GM12865 (cell line): ENCODE measurements at regions not wholly inside any gene's neighbourhood (a gene's known extent, or its start where the extent isn't known, plus 50 kb on each side); places are given as distances from the start of the nearest gene placed in this dataset.

Source experiments
- DNase-seq: peaks from one replicate; pipeline ENCODE4 v3.0.0; 2010; ENCODE audit warnings: low read depth
- H3K4me3 ChIP-seq: 2 replicates; pipeline ENCODE4 v1.5.1; 2011; ENCODE audit warnings: mild to moderate bottlenecking, low read depth, low read length, control low read depth
- TF ChIP-seq, protein P1 (sequence below): IDR thresholded peaks from 2 replicates; pipeline ENCODE4 v1.5.1; 2011; ENCODE audit warnings: low read length, control low read depth, low read depth, inconsistent platforms; ENCODE audit not compliant: insufficient read depth; ENCODE audit errors: missing control alignments

DNA sequence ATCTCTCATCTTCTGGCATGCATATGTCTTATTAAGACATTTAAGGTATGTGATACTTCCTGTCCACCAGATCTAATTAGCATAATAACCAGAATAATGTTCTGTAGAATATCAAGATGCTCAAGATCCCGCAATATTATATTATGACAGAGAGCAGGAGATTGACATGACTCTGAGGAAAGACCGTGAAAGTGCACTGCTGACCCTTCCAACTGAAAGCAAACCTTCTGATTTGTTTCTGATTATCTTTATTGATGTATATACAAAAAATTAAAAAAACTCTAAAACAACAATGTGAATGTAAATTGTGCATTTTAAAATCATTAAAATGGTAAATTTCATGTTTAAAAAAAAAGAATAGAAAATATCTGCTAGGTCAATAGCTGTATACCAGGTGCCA lies 184.4 kb upstream of the TMEM45B start:
- no peak for DNase-seq
- TF ChIP-seq, protein P1, sequence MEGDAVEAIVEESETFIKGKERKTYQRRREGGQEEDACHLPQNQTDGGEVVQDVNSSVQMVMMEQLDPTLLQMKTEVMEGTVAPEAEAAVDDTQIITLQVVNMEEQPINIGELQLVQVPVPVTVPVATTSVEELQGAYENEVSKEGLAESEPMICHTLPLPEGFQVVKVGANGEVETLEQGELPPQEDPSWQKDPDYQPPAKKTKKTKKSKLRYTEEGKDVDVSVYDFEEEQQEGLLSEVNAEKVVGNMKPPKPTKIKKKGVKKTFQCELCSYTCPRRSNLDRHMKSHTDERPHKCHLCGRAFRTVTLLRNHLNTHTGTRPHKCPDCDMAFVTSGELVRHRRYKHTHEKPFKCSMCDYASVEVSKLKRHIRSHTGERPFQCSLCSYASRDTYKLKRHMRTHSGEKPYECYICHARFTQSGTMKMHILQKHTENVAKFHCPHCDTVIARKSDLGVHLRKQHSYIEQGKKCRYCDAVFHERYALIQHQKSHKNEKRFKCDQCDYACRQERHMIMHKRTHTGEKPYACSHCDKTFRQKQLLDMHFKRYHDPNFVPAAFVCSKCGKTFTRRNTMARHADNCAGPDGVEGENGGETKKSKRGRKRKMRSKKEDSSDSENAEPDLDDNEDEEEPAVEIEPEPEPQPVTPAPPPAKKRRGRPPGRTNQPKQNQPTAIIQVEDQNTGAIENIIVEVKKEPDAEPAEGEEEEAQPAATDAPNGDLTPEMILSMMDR, result no peak
- no peak overlapping the region for H3K4me3 ChIP-seq

DNA sequence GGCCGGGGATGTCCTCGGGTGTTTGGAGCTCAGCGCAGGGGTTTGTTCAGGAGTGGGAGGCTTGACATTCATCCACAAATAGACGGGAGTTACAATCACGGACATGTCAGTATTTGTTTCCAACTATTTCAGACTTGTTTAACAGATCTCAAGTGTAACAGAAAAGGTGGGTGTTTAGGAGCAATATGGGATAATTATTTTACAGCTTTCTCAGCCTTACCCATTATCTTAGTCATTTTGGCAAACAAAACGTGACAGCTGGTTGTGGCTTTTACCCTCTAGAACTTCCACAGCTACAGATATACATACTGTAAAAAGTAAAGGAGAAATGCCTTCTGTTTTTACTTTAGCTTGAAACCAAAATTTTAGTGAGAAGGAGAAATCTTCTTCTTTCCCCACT lies 178.7 kb upstream of the TMEM45B start:
- no peak overlapping the region for H3K4me3 ChIP-seq
- TF ChIP-seq, protein P1, result no peak
- no peak for DNase-seq

DNA sequence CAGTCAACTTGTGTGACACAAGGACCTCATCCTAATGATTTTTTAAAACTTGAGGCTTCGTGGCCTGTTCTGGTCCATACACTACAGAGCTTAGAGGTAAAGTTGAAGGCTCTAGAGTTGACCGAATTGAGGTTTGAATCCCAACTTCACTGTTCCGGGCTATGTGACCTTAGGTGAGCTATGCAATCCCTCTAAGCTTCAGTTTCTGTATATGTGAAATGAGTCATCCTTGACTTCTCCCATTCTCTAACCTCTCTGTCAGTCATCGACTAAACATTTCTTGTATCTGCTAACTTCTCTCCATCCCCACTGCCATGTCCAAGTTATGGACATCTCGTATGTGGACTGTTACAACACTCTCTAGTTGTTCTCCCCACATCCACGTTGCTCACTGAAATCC lies 178.2 kb upstream of the TMEM45B start:
- H3K4me3 ChIP-seq, result no peak overlapping the region
- TF ChIP-seq, protein P1, result no peak
- DNase-seq, result no peak

DNA sequence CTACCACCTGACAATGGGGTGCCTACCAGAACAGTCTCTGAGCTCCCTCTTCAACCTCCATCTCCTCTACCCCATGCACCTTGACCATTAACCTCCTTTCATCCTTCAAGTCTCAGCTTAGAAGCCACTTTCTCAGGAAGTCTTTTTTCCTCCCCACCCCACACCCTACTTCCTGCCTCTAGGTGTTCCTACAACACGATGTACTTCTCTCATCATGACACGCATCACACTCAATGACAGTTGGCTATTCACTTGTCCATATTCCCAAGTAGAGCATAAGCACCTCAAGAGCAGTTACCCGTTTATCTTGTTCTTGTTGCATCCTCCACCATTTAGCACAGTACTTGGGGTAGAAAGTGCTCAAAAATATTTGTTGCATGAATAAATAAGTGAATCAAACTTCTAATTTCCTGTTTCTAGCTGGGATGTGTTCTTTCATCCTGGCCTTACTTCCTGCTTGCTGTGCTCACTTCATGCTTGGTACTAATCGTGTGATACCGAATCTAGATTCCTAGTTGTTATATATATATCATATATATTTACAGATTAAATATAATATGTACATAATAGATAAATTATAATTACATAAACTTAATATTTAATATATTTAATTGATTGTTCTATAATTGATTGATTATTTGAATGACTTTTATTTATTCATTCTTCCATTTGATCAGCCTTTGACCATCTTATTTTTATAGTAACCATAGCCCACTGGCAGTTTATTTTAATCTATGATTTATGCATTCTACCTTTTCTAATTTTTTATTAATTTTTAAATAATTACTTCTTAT lies 177.5 kb upstream of the TMEM45B start:
- no peak for DNase-seq
- no peak overlapping the region for H3K4me3 ChIP-seq
- TF ChIP-seq, protein P1, result no peak

DNA sequence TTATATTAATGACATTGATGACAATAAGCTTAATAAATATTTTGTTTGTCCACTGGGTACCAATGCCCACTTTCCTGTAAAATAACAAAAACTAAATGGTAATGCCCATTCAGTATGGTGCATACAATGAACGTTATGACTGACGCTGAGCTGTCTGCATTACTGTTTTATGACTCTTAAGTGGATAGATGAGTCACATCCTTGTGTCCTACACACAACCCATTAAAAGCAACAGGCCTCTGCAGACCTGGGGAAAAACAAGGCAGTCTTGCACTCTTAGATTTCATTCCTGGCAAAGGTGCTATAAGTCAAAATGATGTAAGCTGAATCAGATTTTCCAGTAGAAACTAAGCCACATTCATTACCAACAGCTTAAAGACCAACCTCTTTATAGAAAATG lies 176.3 kb upstream of the TMEM45B start:
- TF ChIP-seq, protein P1, result no peak
- H3K4me3 ChIP-seq, result no peak overlapping the region
- no peak for DNase-seq

DNA sequence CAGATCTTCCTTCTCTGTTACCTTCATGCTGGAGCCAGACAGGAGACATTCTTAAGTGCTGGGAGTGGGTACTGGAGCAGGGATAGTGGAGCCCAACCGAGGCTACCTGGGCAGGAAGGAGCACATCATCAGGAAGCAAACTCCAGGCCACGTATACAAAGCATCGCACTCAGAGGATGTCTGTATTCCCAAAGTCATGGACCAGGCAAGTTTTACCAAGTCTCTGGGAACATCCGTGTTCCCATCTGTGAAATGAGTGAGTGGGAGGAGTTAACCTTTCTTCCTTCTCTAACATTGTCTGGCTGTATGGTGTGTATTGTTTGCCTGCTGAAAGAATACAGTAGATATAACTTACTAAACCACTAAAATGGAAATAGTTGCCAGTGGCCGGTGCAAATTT lies 175.0 kb upstream of the TMEM45B start:
- no peak for DNase-seq
- H3K4me3 ChIP-seq, result no peak overlapping the region
- TF ChIP-seq, protein P1, result no peak
